ENCODE measurements at regions not wholly inside any gene's neighbourhood (a gene's known extent, or its start where the extent isn't known, plus 50 kb on each side); places are given as distances from the start of the nearest gene placed in this dataset.

GRCh38 chr9:126222363-126222834, 104.2 kb upstream of the MVB12B start:
- no peak for DNase-seq
- no peak for ATAC-seq
- no peak for TF ChIP-seq CTCF (IDR thresholded peaks at IDR 0.05)
- no peaks in the 10 kb centered on the region for H3K4me1 ChIP-seq (ENCODE audit: low read depth)
- H3K36me3 ChIP-seq (ENCODE audit: low read depth), result no peaks in the 10 kb centered on the region
- intact Hi-C loops (cut with DNase I, micrococcal nuclease), result loop anchor here in 1 of 2 donors (10.0 kb wide), 1 partner anchor 818 kb away; no protein-coding TSS in a partner anchor
- no peaks in the 10 kb centered on the region for H3K9me3 ChIP-seq
- H3K4me3 ChIP-seq, result no peak overlapping the region

GRCh38 chr9:126222835-126223431, 103.7 kb upstream of the MVB12B start:
- Histone ChIP-seq H3K9me3 (no peaks in the 10 kb centered on the region), H3K4me1 (ENCODE audit: low read depth) (no peaks in the 10 kb centered on the region), H3K4me3 (no peak overlapping the region), H3K36me3 (ENCODE audit: low read depth) (no peaks in the 10 kb centered on the region)
- ATAC-seq (no peak), DNase-seq (no peak)
- no peak for TF ChIP-seq CTCF (IDR thresholded peaks at IDR 0.05)
- intact Hi-C loops (cut with DNase I, micrococcal nuclease), result loop anchor here in 1 of 2 donors (10.0 kb wide), 1 partner anchor 818 kb away; no protein-coding TSS in a partner anchor

- Histone ChIP-seq H3K36me3 (ENCODE audit: low read depth) (no peaks in the 10 kb centered on the region), H3K4me3 (no peak overlapping the region), H3K9me3 (no peaks in the 10 kb centered on the region), H3K4me1 (ENCODE audit: low read depth) (no peaks in the 10 kb centered on the region)
- no peak for TF ChIP-seq CTCF (IDR thresholded peaks at IDR 0.05)
- intact Hi-C loops (cut with DNase I, micrococcal nuclease), result loop anchor here in 1 of 2 donors (10.0 kb wide), 1 partner anchor 819 kb away; no protein-coding TSS in a partner anchor
- ATAC-seq (no peak), DNase-seq (no peak)
Measured at GRCh38 chr9:126223798-126224531, 102.7 kb upstream of the MVB12B start.

GRCh38 chr9:126225611-126226609, 100.7 kb upstream of the MVB12B start:
- TF ChIP-seq CTCF (IDR thresholded peaks at IDR 0.05), result no peak
- Histone ChIP-seq H3K9me3 (no peaks in the 10 kb centered on the region), H3K36me3 (ENCODE audit: low read depth) (no peaks in the 10 kb centered on the region), H3K4me1 (ENCODE audit: low read depth) (no peaks in the 10 kb centered on the region), H3K4me3 (no peak overlapping the region)
- ATAC-seq, result no peak
- intact Hi-C loops (cut with DNase I, micrococcal nuclease), result loop anchor here in 1 of 2 donors (10.0 kb wide), 1 partner anchor 821 kb away; no protein-coding TSS in a partner anchor
- no peak for DNase-seq

All from mucosa of descending colon (tissue), 3 donors.